ENCODE measurements at regions not wholly inside any gene's neighbourhood (a gene's known extent, or its start where the extent isn't known, plus 50 kb on each side); places are given as distances from the start of the nearest gene placed in this dataset.
A peak's percentile ranks its signal among the peaks of the same experiment; 100 is the strongest.

GRCh38 chr4:34649716-34650115 lies 1594.6 kb downstream of the ARAP2 start:
- Histone ChIP-seq H3K9ac (ENCODE audit: insufficient read depth, low read length) (no peak overlapping the region), H3K79me2 (ENCODE audit: control insufficient read depth, insufficient read depth, low read length) (no peaks in the 10 kb centered on the region), H3K9me3 (ENCODE audit: control insufficient read depth, insufficient read depth, low read depth, low read length) (no peaks in the 10 kb centered on the region), H2AFZ (ENCODE audit: low read length) (no peak overlapping the region), H3K4me3 (replicated peaks in 1 of 4; ENCODE audit: control extremely low read depth in 1 of 4, insufficient read depth in 1 of 4, low read depth in 3 of 4, low read length in 4 of 4) (no peak overlapping the region), H3K27me3 (ENCODE audit: control insufficient read depth, insufficient read depth, low read length) (no peaks in the 10 kb centered on the region), H3K4me2 (ENCODE audit: extremely low read depth, insufficient read depth, low read length) (no peak overlapping the region), H3K27ac (ENCODE audit: insufficient read depth, low read length) (no peak overlapping the region), H3K36me3 (ENCODE audit: control insufficient read depth, insufficient read depth, low read length) (no peaks in the 10 kb centered on the region), H3K4me1 (ENCODE audit: control insufficient read depth, extremely low read depth, insufficient read depth, low read length) (no peaks in the 10 kb centered on the region), H4K20me1 (ENCODE audit: control insufficient read depth, extremely low read depth, insufficient read depth, low read length) (no peaks in the 10 kb centered on the region)
- no peak for TF ChIP-seq EZH2 (IDR thresholded peaks at IDR 0.05; ENCODE audit: low read length, missing control alignments)
- TF ChIP-seq, protein P1, sequence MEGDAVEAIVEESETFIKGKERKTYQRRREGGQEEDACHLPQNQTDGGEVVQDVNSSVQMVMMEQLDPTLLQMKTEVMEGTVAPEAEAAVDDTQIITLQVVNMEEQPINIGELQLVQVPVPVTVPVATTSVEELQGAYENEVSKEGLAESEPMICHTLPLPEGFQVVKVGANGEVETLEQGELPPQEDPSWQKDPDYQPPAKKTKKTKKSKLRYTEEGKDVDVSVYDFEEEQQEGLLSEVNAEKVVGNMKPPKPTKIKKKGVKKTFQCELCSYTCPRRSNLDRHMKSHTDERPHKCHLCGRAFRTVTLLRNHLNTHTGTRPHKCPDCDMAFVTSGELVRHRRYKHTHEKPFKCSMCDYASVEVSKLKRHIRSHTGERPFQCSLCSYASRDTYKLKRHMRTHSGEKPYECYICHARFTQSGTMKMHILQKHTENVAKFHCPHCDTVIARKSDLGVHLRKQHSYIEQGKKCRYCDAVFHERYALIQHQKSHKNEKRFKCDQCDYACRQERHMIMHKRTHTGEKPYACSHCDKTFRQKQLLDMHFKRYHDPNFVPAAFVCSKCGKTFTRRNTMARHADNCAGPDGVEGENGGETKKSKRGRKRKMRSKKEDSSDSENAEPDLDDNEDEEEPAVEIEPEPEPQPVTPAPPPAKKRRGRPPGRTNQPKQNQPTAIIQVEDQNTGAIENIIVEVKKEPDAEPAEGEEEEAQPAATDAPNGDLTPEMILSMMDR (conservative IDR thresholded peaks at IDR 0.05 in 1 of 2, IDR thresholded peaks at IDR 0.05 in 1 of 2; ENCODE audit: low read depth in 1 of 2, low read length in 2 of 2) = no peak
- DNase-seq (ENCODE audit: low read depth in 2 of 2) = peak in 1 of 2 donors; percentile 40

DNA sequence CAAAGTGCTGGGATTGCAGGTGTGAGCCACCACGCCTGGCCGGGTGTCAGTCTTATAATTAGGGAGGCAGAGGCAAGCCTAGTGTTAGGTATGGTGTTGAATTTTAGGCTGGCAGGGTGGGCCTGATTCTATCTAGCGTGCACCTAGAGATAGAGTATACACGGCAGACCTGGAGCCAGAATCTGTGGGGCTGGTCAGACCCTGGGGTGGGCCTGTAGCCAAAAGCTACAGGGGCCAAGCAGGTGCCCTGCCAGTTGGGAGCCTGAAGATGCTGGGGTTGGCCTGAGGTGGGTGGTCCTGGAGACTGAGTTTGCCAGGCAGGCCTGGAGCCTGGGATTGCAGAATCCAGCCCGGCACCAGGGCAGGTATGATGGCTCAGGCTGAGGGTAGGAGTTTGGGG lies 1580.3 kb downstream of the ARAP2 start:
- no peak overlapping the region for H3K4me2 ChIP-seq (ENCODE audit: extremely low read depth, insufficient read depth, low read length)
- H3K27me3 ChIP-seq (ENCODE audit: control insufficient read depth, insufficient read depth, low read length) = no peaks in the 10 kb centered on the region
- no peaks in the 10 kb centered on the region for H4K20me1 ChIP-seq (ENCODE audit: control insufficient read depth, extremely low read depth, insufficient read depth, low read length)
- H3K36me3 ChIP-seq (ENCODE audit: control insufficient read depth, insufficient read depth, low read length) = no peaks in the 10 kb centered on the region
- no peak for DNase-seq (ENCODE audit: low read depth in 2 of 2)
- H3K27ac ChIP-seq (ENCODE audit: insufficient read depth, low read length) = no peak overlapping the region
- H3K79me2 ChIP-seq (ENCODE audit: control insufficient read depth, insufficient read depth, low read length) = no peaks in the 10 kb centered on the region
- H3K4me3 ChIP-seq (replicated peaks in 1 of 4; ENCODE audit: control extremely low read depth in 1 of 4, insufficient read depth in 1 of 4, low read depth in 3 of 4, low read length in 4 of 4) = no peak overlapping the region
- no peak for TF ChIP-seq EZH2 (IDR thresholded peaks at IDR 0.05; ENCODE audit: low read length, missing control alignments)
- TF ChIP-seq, protein P1 (conservative IDR thresholded peaks at IDR 0.05 in 1 of 2, IDR thresholded peaks at IDR 0.05 in 1 of 2; ENCODE audit: low read depth in 1 of 2, low read length in 2 of 2) = no peak
- no peak overlapping the region for H3K9ac ChIP-seq (ENCODE audit: insufficient read depth, low read length)
- no peak overlapping the region for H2AFZ ChIP-seq (ENCODE audit: low read length)
- no peaks in the 10 kb centered on the region for H3K9me3 ChIP-seq (ENCODE audit: control insufficient read depth, insufficient read depth, low read depth, low read length)
- no peaks in the 10 kb centered on the region for H3K4me1 ChIP-seq (ENCODE audit: control insufficient read depth, extremely low read depth, insufficient read depth, low read length)

DNA sequence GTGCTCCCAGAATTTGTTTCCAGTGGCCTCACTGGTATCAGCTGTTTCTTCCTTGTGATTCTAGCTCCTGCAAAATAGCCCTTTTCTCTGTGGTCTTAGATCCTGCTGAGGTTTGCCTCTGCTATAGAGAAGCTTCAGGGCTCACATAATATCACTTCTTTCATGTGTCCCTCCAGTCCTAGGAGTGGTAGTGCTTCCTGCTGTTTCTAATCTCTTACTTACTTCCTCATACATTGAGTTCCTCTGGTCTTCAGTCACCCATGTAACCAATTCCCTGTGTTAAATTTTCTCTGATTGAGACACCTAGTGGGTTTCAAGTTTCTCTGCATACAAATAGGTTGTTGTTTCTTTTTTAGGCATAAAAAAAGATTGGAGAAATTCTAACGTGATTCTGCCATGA lies 1567.9 kb downstream of the ARAP2 start:
- TF ChIP-seq, protein P1 (conservative IDR thresholded peaks at IDR 0.05 in 1 of 2, IDR thresholded peaks at IDR 0.05 in 1 of 2; ENCODE audit: low read depth in 1 of 2, low read length in 2 of 2) = no peak
- TF ChIP-seq EZH2 (IDR thresholded peaks at IDR 0.05; ENCODE audit: low read length, missing control alignments) = no peak
- no peak overlapping the region for H3K9ac ChIP-seq (ENCODE audit: insufficient read depth, low read length)
- DNase-seq (ENCODE audit: low read depth in 2 of 2) = no peak
- no peaks in the 10 kb centered on the region for H3K9me3 ChIP-seq (ENCODE audit: control insufficient read depth, insufficient read depth, low read depth, low read length)
- no peaks in the 10 kb centered on the region for H4K20me1 ChIP-seq (ENCODE audit: control insufficient read depth, extremely low read depth, insufficient read depth, low read length)
- no peak overlapping the region for H3K4me2 ChIP-seq (ENCODE audit: extremely low read depth, insufficient read depth, low read length)
- H2AFZ ChIP-seq (ENCODE audit: low read length) = no peak overlapping the region
- H3K4me3 ChIP-seq (replicated peaks in 1 of 4; ENCODE audit: control extremely low read depth in 1 of 4, insufficient read depth in 1 of 4, low read depth in 3 of 4, low read length in 4 of 4) = no peak overlapping the region
- no peaks in the 10 kb centered on the region for H3K27me3 ChIP-seq (ENCODE audit: control insufficient read depth, insufficient read depth, low read length)
- H3K36me3 ChIP-seq (ENCODE audit: control insufficient read depth, insufficient read depth, low read length) = no peaks in the 10 kb centered on the region
- no peaks in the 10 kb centered on the region for H3K79me2 ChIP-seq (ENCODE audit: control insufficient read depth, insufficient read depth, low read length)
- H3K27ac ChIP-seq (ENCODE audit: insufficient read depth, low read length) = no peak overlapping the region
- H3K4me1 ChIP-seq (ENCODE audit: control insufficient read depth, extremely low read depth, insufficient read depth, low read length) = no peaks in the 10 kb centered on the region

Data from fibroblast of lung (primary cell).